AG09309 (cell line): ENCODE measurements at regions not wholly inside any gene's neighbourhood (a gene's known extent, or its start where the extent isn't known, plus 50 kb on each side); places are given as distances from the start of the nearest gene placed in this dataset.

Experiments
- DNase-seq: peaks from one replicate; pipeline ENCODE4 v3.0.0-alpha.2; 2010; ENCODE audit warnings: low read depth
- H3K4me3 ChIP-seq: 2 replicates; pipeline ENCODE4 v1.5.1; 2011; ENCODE audit warnings: mild to moderate bottlenecking, low read depth, low read length, moderate library complexity; ENCODE audit not compliant: control insufficient read depth
- CTCF ChIP-seq: IDR thresholded peaks from 2 replicates; pipeline ENCODE4 v1.5.1; 2011; ENCODE audit warnings: mild to moderate bottlenecking, low read depth, low read length, inconsistent platforms; ENCODE audit not compliant: insufficient read depth, control insufficient read depth; ENCODE audit errors: missing control alignments

- no peak for TF ChIP-seq CTCF
- H3K4me3 ChIP-seq = no peak overlapping the region
- DNase-seq = no peak
Measured at GRCh38 chr18:6486313-6486712, 71.6 kb upstream of the L3MBTL4 start.

- no peak for TF ChIP-seq CTCF
- no peak for DNase-seq
Measured at GRCh38 chr18:6486764-6487426, 72.2 kb upstream of the L3MBTL4 start.

GRCh38 chr18:6487968-6488367 lies 73.3 kb upstream of the L3MBTL4 start:
- DNase-seq = no peak
- no peak overlapping the region for H3K4me3 ChIP-seq
- no peak for TF ChIP-seq CTCF

More at GRCh38 chr18:6486764-6487426, 72.2 kb upstream of the L3MBTL4 start:
- no peak overlapping the region for H3K4me3 ChIP-seq

GRCh38 chr18:6488956-6489355 lies 74.2 kb upstream of the L3MBTL4 start:
- TF ChIP-seq CTCF = no peak
- no peak for DNase-seq
- H3K4me3 ChIP-seq = no peak overlapping the region

GRCh38 chr18:6489977-6490376 lies 75.3 kb upstream of the L3MBTL4 start:
- no peak for DNase-seq

GRCh38 chr18:6493194-6493593 lies 78.5 kb upstream of the L3MBTL4 start:
- no peak for DNase-seq
- H3K4me3 ChIP-seq = no peak overlapping the region
- no peak for TF ChIP-seq CTCF

More at GRCh38 chr18:6489977-6490376, 75.3 kb upstream of the L3MBTL4 start:
- TF ChIP-seq CTCF = no peak
- no peak overlapping the region for H3K4me3 ChIP-seq

GRCh38 chr18:6495536-6495935 lies 80.8 kb upstream of the L3MBTL4 start:
- TF ChIP-seq CTCF = no peak
- no peak overlapping the region for H3K4me3 ChIP-seq
- DNase-seq = no peak
